NCI-H82 (cell line): ENCODE measurements at regions not wholly inside any gene's neighbourhood (a gene's known extent, or its start where the extent isn't known, plus 50 kb on each side); places are given as distances from the start of the nearest gene placed in this dataset.
A peak's percentile ranks its signal among the peaks of the same experiment; 100 is the strongest.

ENCODE experiments used
- DNase-seq: peaks from one replicate; lab custom pipeline; 2025; lab: John Stamatoyannopoulos, UW

GRCh38 chr11:28735511-28735910 is 627.3 kb downstream of the METTL15 start:
- no peak for DNase-seq

- DNase-seq = no peak
Measured at GRCh38 chr11:28730889-28731288, 622.7 kb downstream of the METTL15 start.

- DNase-seq = no peak
Measured at GRCh38 chr11:28730336-28730735, 622.1 kb downstream of the METTL15 start.

GRCh38 chr11:28729339-28729738 is 621.2 kb downstream of the METTL15 start:
- no peak for DNase-seq

GRCh38 chr11:28728666-28729065 is 620.5 kb downstream of the METTL15 start:
- DNase-seq = peak; percentile 0

GRCh38 chr11:28727254-28727653 is 619.1 kb downstream of the METTL15 start:
- DNase-seq = no peak

GRCh38 chr11:28726432-28726831 is 618.2 kb downstream of the METTL15 start:
- no peak for DNase-seq

GRCh38 chr11:28715726-28716125 is 607.5 kb downstream of the METTL15 start:
- DNase-seq = no peak

- no peak for DNase-seq
Measured at GRCh38 chr11:28713850-28714249, 605.7 kb downstream of the METTL15 start.

GRCh38 chr11:28708075-28708474 is 599.9 kb downstream of the METTL15 start:
- no peak for DNase-seq

GRCh38 chr11:28704801-28705200 is 596.6 kb downstream of the METTL15 start:
- DNase-seq = no peak

- DNase-seq = no peak
Measured at GRCh38 chr11:28703371-28703770, 595.2 kb downstream of the METTL15 start.

GRCh38 chr11:28702871-28703270 is 594.7 kb downstream of the METTL15 start:
- no peak for DNase-seq

GRCh38 chr11:28702450-28702790 is 594.2 kb downstream of the METTL15 start:
- no peak for DNase-seq

- DNase-seq = no peak
Measured at GRCh38 chr11:28701760-28702449, 593.7 kb downstream of the METTL15 start.

GRCh38 chr11:28699701-28700100 is 591.5 kb downstream of the METTL15 start:
- DNase-seq = no peak

GRCh38 chr11:28697920-28698827 is 590.0 kb downstream of the METTL15 start:
- DNase-seq = peak; percentile 69

- no peak for DNase-seq
Measured at GRCh38 chr11:28696591-28696990, 588.4 kb downstream of the METTL15 start.

- DNase-seq = no peak
Measured at GRCh38 chr11:28690746-28691145, 582.6 kb downstream of the METTL15 start.

- DNase-seq = no peak
Measured at GRCh38 chr11:28684011-28684586, 575.9 kb downstream of the METTL15 start.

- no peak for DNase-seq
Measured at GRCh38 chr11:28679795-28680468, 571.7 kb downstream of the METTL15 start.

- DNase-seq = no peak
Measured at GRCh38 chr11:28677721-28678120, 569.5 kb downstream of the METTL15 start.
